ENCODE measurements at regions not wholly inside any gene's neighbourhood (a gene's known extent, or its start where the extent isn't known, plus 50 kb on each side); places are given as distances from the start of the nearest gene placed in this dataset.
A peak's percentile ranks its signal among the peaks of the same experiment; 100 is the strongest.

GRCh38 chr1:240029418-240029817 is 62.3 kb upstream of the FMN2 start:
- in situ Hi-C loops (cut with HindIII; ENCODE audit: low sequenced_read_pairs): no loop called here
- no peak for TF ChIP-seq CTCF (IDR thresholded peaks at IDR 0.05; ENCODE audit: low read depth, low read length)
- H3K4me3 ChIP-seq (ENCODE audit: low read depth, low read length): no peak overlapping the region
- DNase-seq (ENCODE audit: low read depth, low spot score): peak; percentile 9

DNA sequence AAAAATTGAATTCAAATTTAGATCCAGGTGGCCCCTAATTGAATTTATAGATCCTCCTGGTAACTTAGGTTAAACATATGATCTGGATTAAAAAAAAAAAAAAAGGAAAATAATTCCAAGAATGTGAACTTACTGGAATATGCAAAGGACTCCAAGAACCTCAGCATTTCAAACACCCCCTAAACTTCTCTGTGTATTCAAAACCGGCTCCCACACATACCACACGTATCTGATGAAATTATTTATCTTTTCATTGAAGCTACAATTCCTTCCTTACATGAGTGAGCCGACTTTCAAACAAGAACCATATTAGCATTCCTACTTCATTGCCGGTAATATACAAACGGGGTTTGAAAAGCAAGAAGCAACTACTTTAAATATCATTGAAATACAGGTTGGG is 61.4 kb upstream of the FMN2 start:
- H3K4me3 ChIP-seq (ENCODE audit: low read depth, low read length): no peak overlapping the region
- no peak for TF ChIP-seq CTCF (IDR thresholded peaks at IDR 0.05; ENCODE audit: low read depth, low read length)
- DNase-seq (ENCODE audit: low read depth, low spot score): peak; percentile 10
- in situ Hi-C loops (cut with HindIII; ENCODE audit: low sequenced_read_pairs): no loop called here

GRCh38 chr1:240031009-240031408 is 60.7 kb upstream of the FMN2 start:
- no peak for TF ChIP-seq CTCF (IDR thresholded peaks at IDR 0.05; ENCODE audit: low read depth, low read length)
- DNase-seq (ENCODE audit: low read depth, low spot score): peak; percentile 94
- in situ Hi-C loops (cut with HindIII; ENCODE audit: low sequenced_read_pairs): no loop called here
- no peak overlapping the region for H3K4me3 ChIP-seq (ENCODE audit: low read depth, low read length)

DNA sequence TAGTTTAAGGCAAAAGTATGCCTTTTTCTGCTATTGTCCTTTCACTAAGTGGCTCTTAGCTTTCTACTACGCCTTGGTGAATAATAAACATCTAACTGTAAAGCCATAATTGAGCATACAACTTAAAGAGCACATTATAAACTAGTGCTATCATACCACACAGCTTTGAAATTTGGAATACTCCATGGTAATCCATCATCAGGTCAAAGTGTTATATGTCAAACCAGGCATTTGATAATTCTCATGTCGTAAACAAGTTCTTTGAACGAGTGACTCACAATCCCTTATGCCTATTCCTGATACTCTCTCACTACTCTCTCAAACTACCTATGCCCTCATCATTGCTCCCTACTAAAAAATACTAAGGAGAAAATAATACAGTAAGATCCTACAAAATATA is 60.3 kb upstream of the FMN2 start:
- H3K4me3 ChIP-seq (ENCODE audit: low read depth, low read length): no peak overlapping the region
- in situ Hi-C loops (cut with HindIII; ENCODE audit: low sequenced_read_pairs): no loop called here
- no peak for TF ChIP-seq CTCF (IDR thresholded peaks at IDR 0.05; ENCODE audit: low read depth, low read length)
- DNase-seq (ENCODE audit: low read depth, low spot score): no peak

GRCh38 chr1:240033406-240033805 is 58.3 kb upstream of the FMN2 start:
- DNase-seq (ENCODE audit: low read depth, low spot score): no peak
- in situ Hi-C loops (cut with HindIII; ENCODE audit: low sequenced_read_pairs): no loop called here
- no peak overlapping the region for H3K4me3 ChIP-seq (ENCODE audit: low read depth, low read length)
- TF ChIP-seq CTCF (IDR thresholded peaks at IDR 0.05; ENCODE audit: low read depth, low read length): no peak

- H3K4me3 ChIP-seq (ENCODE audit: low read depth, low read length): no peak overlapping the region
- no peak for DNase-seq (ENCODE audit: low read depth, low spot score)
- in situ Hi-C loops (cut with HindIII; ENCODE audit: low sequenced_read_pairs): no loop called here
- no peak for TF ChIP-seq CTCF (IDR thresholded peaks at IDR 0.05; ENCODE audit: low read depth, low read length)
These were observed 55.2 kb upstream of the FMN2 start for GRCh38 chr1:240036526-240036925.
